Putamen (tissue), 1 donor: ENCODE measurements at regions not wholly inside any gene's neighbourhood (a gene's known extent, or its start where the extent isn't known, plus 50 kb on each side); places are given as distances from the start of the nearest gene placed in this dataset.

ENCODE experiments used
- DNase-seq: peaks from one replicate; pipeline ENCODE4 v3.0.0-alpha.2; 2016; ENCODE audit warnings: low spot score

- no peak for DNase-seq
These were observed 398.0 kb upstream of the DCC start for GRCh38 chr18:51941999-51942398.

GRCh38 chr18:51943281-51943680, 396.7 kb upstream of the DCC start:
- DNase-seq = no peak

- DNase-seq = no peak
These were observed 393.1 kb upstream of the DCC start for GRCh38 chr18:51946946-51947345.

GRCh38 chr18:51952844-51953243, 387.2 kb upstream of the DCC start:
- no peak for DNase-seq

GRCh38 chr18:51953521-51953920, 386.5 kb upstream of the DCC start:
- no peak for DNase-seq

GRCh38 chr18:51955136-51955535, 384.9 kb upstream of the DCC start:
- DNase-seq = no peak

- DNase-seq = no peak
These were observed 383.0 kb upstream of the DCC start for GRCh38 chr18:51957001-51957400.

GRCh38 chr18:51980101-51980500, 359.9 kb upstream of the DCC start:
- DNase-seq = peak; percentile 67

GRCh38 chr18:51988277-51988676, 351.7 kb upstream of the DCC start:
- no peak for DNase-seq

GRCh38 chr18:51997129-51997528, 342.9 kb upstream of the DCC start:
- DNase-seq = no peak

- DNase-seq = no peak
These were observed 341.9 kb upstream of the DCC start for GRCh38 chr18:51998066-51998465.

GRCh38 chr18:51998711-51999110, 341.3 kb upstream of the DCC start:
- DNase-seq = no peak

GRCh38 chr18:51999351-51999750, 340.6 kb upstream of the DCC start:
- no peak for DNase-seq

- no peak for DNase-seq
These were observed 339.6 kb upstream of the DCC start for GRCh38 chr18:52000435-52000834.

- no peak for DNase-seq
These were observed 338.9 kb upstream of the DCC start for GRCh38 chr18:52001106-52001505.

GRCh38 chr18:52002600-52002999, 337.4 kb upstream of the DCC start:
- no peak for DNase-seq

GRCh38 chr18:52007105-52007504, 332.9 kb upstream of the DCC start:
- DNase-seq = no peak

GRCh38 chr18:52008330-52008729, 331.7 kb upstream of the DCC start:
- DNase-seq = no peak

GRCh38 chr18:52008736-52009135, 331.3 kb upstream of the DCC start:
- no peak for DNase-seq

GRCh38 chr18:52009958-52010357, 330.0 kb upstream of the DCC start:
- no peak for DNase-seq

GRCh38 chr18:52045946-52046675, 293.9 kb upstream of the DCC start:
- no peak for DNase-seq

GRCh38 chr18:52046842-52047241, 293.2 kb upstream of the DCC start:
- DNase-seq = no peak

- no peak for DNase-seq
These were observed 285.7 kb upstream of the DCC start for GRCh38 chr18:52054324-52054723.

- no peak for DNase-seq
These were observed 279.2 kb upstream of the DCC start for GRCh38 chr18:52060607-52061304.
